H9 (cell line): ENCODE measurements at regions not wholly inside any gene's neighbourhood (a gene's known extent, or its start where the extent isn't known, plus 50 kb on each side); places are given as distances from the start of the nearest gene placed in this dataset.

ENCODE experiments used
- DNase-seq: peaks from one replicate; pipeline ENCODE4 v3.0.0-alpha.2; 2017
- H2AFZ ChIP-seq: one replicate; pipeline ENCODE4 v1.6.1; 2013; ENCODE audit warnings: mild to moderate bottlenecking, low read length, control low read depth, moderate library complexity
- H2AK5ac ChIP-seq: 2 replicates; pipeline ENCODE4 v1.6.1; 2013; ENCODE audit warnings: low read length, control low read depth, mixed read lengths; ENCODE audit not compliant: insufficient read length
- H2BK120ac ChIP-seq: one replicate; pipeline ENCODE4 v1.6.1; 2013; ENCODE audit warnings: low read depth, mild to moderate bottlenecking, low read length, control low read depth, inconsistent platforms; ENCODE audit not compliant: poor library complexity, severe bottlenecking
- H2BK12ac ChIP-seq: 2 replicates; pipeline ENCODE4 v1.6.1; 2013; ENCODE audit warnings: low read length, control low read depth, mixed read lengths, low read depth; ENCODE audit not compliant: insufficient read length
- H2BK15ac ChIP-seq: 2 replicates; pipeline ENCODE4 v1.6.1; 2013; ENCODE audit warnings: low read depth, low read length, control low read depth
- H2BK20ac ChIP-seq: one replicate; pipeline ENCODE4 v1.6.1; 2013; ENCODE audit warnings: low read depth, mild to moderate bottlenecking, low read length, control low read depth, inconsistent platforms; ENCODE audit not compliant: poor library complexity, severe bottlenecking
- H2BK5ac ChIP-seq: 2 replicates; pipeline ENCODE4 v1.6.1; 2013; ENCODE audit warnings: low read length, control low read depth, mixed read lengths; ENCODE audit not compliant: insufficient read length
- H3K14ac ChIP-seq: 2 replicates; pipeline ENCODE4 v1.6.1; 2013; ENCODE audit warnings: low read length, control low read depth; ENCODE audit not compliant: insufficient read depth
- H3K18ac ChIP-seq: 2 replicates; pipeline ENCODE4 v1.6.1; 2013; ENCODE audit warnings: low read depth, mild to moderate bottlenecking, mixed read lengths, low read length, control low read depth; ENCODE audit not compliant: insufficient read length
- H3K23ac ChIP-seq: 2 replicates; pipeline ENCODE4 v1.6.1; 2013; ENCODE audit warnings: low read length, control low read depth, mixed read lengths, low read depth; ENCODE audit not compliant: insufficient read length
- H3K23me2 ChIP-seq: 2 replicates; pipeline ENCODE4 v1.6.1; 2013; ENCODE audit warnings: low read depth, mild to moderate bottlenecking, mixed read lengths, low read length, control low read depth; ENCODE audit not compliant: insufficient read length, poor library complexity, severe bottlenecking
- H3K27ac ChIP-seq: 2 replicates; pipeline ENCODE4 v1.5.1; 2013; ENCODE audit warnings: low read length, control low read depth, mixed read lengths, low read depth; ENCODE audit not compliant: insufficient read length
- H3K27me3 ChIP-seq: 2 replicates; pipeline ENCODE4 v1.6.1; 2013; ENCODE audit warnings: low read length, control low read depth, inconsistent platforms; ENCODE audit not compliant: insufficient read depth
- H3K4ac ChIP-seq: 2 replicates; pipeline ENCODE4 v1.6.1; 2013; ENCODE audit warnings: low read depth, mild to moderate bottlenecking, control low read depth, inconsistent platforms, low read length, moderate library complexity
- H3K4me1 ChIP-seq: 2 replicates; pipeline ENCODE4 v1.6.1; 2013; ENCODE audit warnings: low read length, control low read depth, inconsistent platforms; ENCODE audit not compliant: insufficient read depth
- H3K4me2 ChIP-seq: 2 replicates; pipeline ENCODE4 v1.6.1; 2013; ENCODE audit warnings: low read length, control low read depth, mixed read lengths; ENCODE audit not compliant: insufficient read length, insufficient read depth
- H3K56ac ChIP-seq: 2 replicates; pipeline ENCODE4 v1.6.1; 2013; ENCODE audit warnings: low read depth, mild to moderate bottlenecking, mixed read lengths, low read length, control low read depth; ENCODE audit not compliant: insufficient read length
- H3K79me1 ChIP-seq: 2 replicates; pipeline ENCODE4 v1.6.1; 2013; ENCODE audit warnings: low read depth, mild to moderate bottlenecking, moderate library complexity, low read length, control low read depth, inconsistent platforms; ENCODE audit not compliant: insufficient read depth, poor library complexity, severe bottlenecking
- H3K79me2 ChIP-seq: 2 replicates; pipeline ENCODE4 v1.6.1; 2013; ENCODE audit warnings: low read length, control low read depth, inconsistent platforms; ENCODE audit not compliant: insufficient read depth
- H3K9ac ChIP-seq: 2 replicates; pipeline ENCODE4 v1.6.1; 2013; ENCODE audit warnings: low read length, control low read depth, mixed read lengths; ENCODE audit not compliant: insufficient read length; ENCODE audit errors: extremely low read depth
- H3K9me3 ChIP-seq: one replicate; pipeline ENCODE4 v1.6.1; 2013; ENCODE audit warnings: low read depth, low read length, inconsistent platforms; ENCODE audit not compliant: control insufficient read depth
- H3T11ph ChIP-seq: one replicate; pipeline ENCODE4 v1.6.1; 2013; ENCODE audit warnings: mild to moderate bottlenecking, low read length, control low read depth, inconsistent platforms
- H4K20me1 ChIP-seq: one replicate; pipeline ENCODE4 v1.6.1; 2013; ENCODE audit not compliant: control insufficient read depth, insufficient read length, insufficient read depth
- H4K5ac ChIP-seq: 2 replicates; pipeline ENCODE4 v1.6.1; 2013; ENCODE audit warnings: low read depth, mild to moderate bottlenecking, mixed read lengths, low read length, control low read depth; ENCODE audit not compliant: insufficient read length
- H4K8ac ChIP-seq: replicated peaks from 2 replicates; pipeline ENCODE4 v1.6.1; 2013; ENCODE audit warnings: low read length, control low read depth, mixed read lengths, low read depth; ENCODE audit not compliant: insufficient read length
- H4K91ac ChIP-seq: 2 replicates; pipeline ENCODE4 v1.6.1; 2013; ENCODE audit warnings: low read depth, mild to moderate bottlenecking, moderate library complexity, mixed read lengths, low read length, control low read depth; ENCODE audit not compliant: insufficient read length
- H3K27ac Mint-ChIP-seq, 3 experiments: 2 replicates in 2 of 3; 3 replicates in 1 of 3; pipeline ENCODE4 v1.8.0; 2020 to 2021; ENCODE audit warnings: mixed read lengths in 3 of 3, mild to moderate bottlenecking in 1 of 3, moderate library complexity in 1 of 3
- H3K27me3 Mint-ChIP-seq: 2 replicates; pipeline ENCODE4 v1.8.0; 2021; ENCODE audit warnings: low read depth, mild to moderate bottlenecking, moderate library complexity, mixed read lengths
- H3K36me3 Mint-ChIP-seq, 3 experiments: 2 replicates in 2 of 3; 3 replicates in 1 of 3; pipeline ENCODE4 v1.8.0; 2020 to 2021; ENCODE audit warnings: low read depth in 3 of 3, mixed read lengths in 3 of 3; ENCODE audit not compliant: insufficient read depth in 1 of 3
- H3K4me1 Mint-ChIP-seq, 2 experiments: 2 replicates each; pipeline ENCODE4 v1.8.0; 2020; ENCODE audit warnings: mixed read lengths in 2 of 2
- H3K4me3 Mint-ChIP-seq, 2 experiments: 2 replicates in 1 of 2; 3 replicates in 1 of 2; pipeline ENCODE4 v1.8.0; 2020 to 2021; ENCODE audit warnings: mild to moderate bottlenecking in 2 of 2, mixed read lengths in 2 of 2, moderate library complexity in 1 of 2
- H3K9me3 Mint-ChIP-seq, 2 experiments: 2 replicates in 1 of 2; 3 replicates in 1 of 2; pipeline ENCODE4 v1.8.0; 2020; ENCODE audit warnings: mild to moderate bottlenecking in 2 of 2, mixed read lengths in 2 of 2, moderate library complexity in 1 of 2
- WGBS: extraction: QIAGEN DNeasy Blood & Tissue Kit; methylation state at CpG from one replicate; pipeline ENCODE4 v1.1.7; 2013; ENCODE audit warnings: missing lambda C conversion rate, low lambda C conversion rate, mixed read lengths; ENCODE audit not compliant: insufficient read length; ENCODE audit errors: extremely low coverage; 5-methylcytosine and 5-hydroxymethylcytosine counted together
- TF ChIP-seq, protein P1 (sequence below): fragments of 200-600 bp; sonication (generic); conservative IDR thresholded peaks from 3 replicates; pipeline ENCODE4 v1.8.0; 2021; ENCODE audit warnings: antibody characterized with exemption, mild to moderate bottlenecking

- Histone ChIP-seq H3K27me3 (no peaks in the 10 kb centered on the region), H3K9ac (no peak overlapping the region), H3K4ac (no peak overlapping the region), H2BK15ac (no peak overlapping the region), H4K5ac (no peak overlapping the region), H2AK5ac (no peak overlapping the region), H3K14ac (no peak overlapping the region), H3T11ph (no peak overlapping the region), H2BK12ac (no peak overlapping the region), H3K56ac (no peak overlapping the region), H2AFZ (no peak overlapping the region), H4K20me1 (no peaks in the 10 kb centered on the region), H3K79me1 (no peaks in the 10 kb centered on the region), H2BK20ac (no peak overlapping the region), H3K79me2 (no peaks in the 10 kb centered on the region), H3K9me3 (peaks cover 5% of the 10 kb centered on the region), H3K4me2 (no peak overlapping the region), H4K91ac (no peak overlapping the region), H3K27ac (no peak overlapping the region), H4K8ac (no peak overlapping the region), H2BK120ac (no peak overlapping the region), H3K23me2 (no peaks in the 10 kb centered on the region), H3K4me1 (no peaks in the 10 kb centered on the region), H3K23ac (no peak overlapping the region), H2BK5ac (no peak overlapping the region), H3K18ac (no peak overlapping the region)
- peaks cover 27 to 33% of the 10 kb centered on the region in 2 experiments for H3K9me3 Mint-ChIP-seq
- TF ChIP-seq, protein P1, sequence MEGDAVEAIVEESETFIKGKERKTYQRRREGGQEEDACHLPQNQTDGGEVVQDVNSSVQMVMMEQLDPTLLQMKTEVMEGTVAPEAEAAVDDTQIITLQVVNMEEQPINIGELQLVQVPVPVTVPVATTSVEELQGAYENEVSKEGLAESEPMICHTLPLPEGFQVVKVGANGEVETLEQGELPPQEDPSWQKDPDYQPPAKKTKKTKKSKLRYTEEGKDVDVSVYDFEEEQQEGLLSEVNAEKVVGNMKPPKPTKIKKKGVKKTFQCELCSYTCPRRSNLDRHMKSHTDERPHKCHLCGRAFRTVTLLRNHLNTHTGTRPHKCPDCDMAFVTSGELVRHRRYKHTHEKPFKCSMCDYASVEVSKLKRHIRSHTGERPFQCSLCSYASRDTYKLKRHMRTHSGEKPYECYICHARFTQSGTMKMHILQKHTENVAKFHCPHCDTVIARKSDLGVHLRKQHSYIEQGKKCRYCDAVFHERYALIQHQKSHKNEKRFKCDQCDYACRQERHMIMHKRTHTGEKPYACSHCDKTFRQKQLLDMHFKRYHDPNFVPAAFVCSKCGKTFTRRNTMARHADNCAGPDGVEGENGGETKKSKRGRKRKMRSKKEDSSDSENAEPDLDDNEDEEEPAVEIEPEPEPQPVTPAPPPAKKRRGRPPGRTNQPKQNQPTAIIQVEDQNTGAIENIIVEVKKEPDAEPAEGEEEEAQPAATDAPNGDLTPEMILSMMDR, result no peak
- no peaks in the 10 kb centered on the region; the same call in 1 of the 2 replicates for H3K27me3 Mint-ChIP-seq
- no peak for DNase-seq
- H3K4me3 Mint-ChIP-seq, result no peak overlapping the region
- no peak overlapping the region for H3K27ac Mint-ChIP-seq
- H3K4me1 Mint-ChIP-seq, result peaks cover 6 to 7% of the 10 kb centered on the region in 2 experiments
- H3K36me3 Mint-ChIP-seq, result peaks cover 0 to 24% (median 7%) of the 10 kb centered on the region in 3 experiments
- WGBS, result no CpG with 5 or more reads among the region's 4 CpGs
These were observed 335.5 kb downstream of the INSIG2 start for GRCh38 chr2:118423776-118424175.
